ENCODE measurements at regions not wholly inside any gene's neighbourhood (a gene's known extent, or its start where the extent isn't known, plus 50 kb on each side); places are given as distances from the start of the nearest gene placed in this dataset.

DNA sequence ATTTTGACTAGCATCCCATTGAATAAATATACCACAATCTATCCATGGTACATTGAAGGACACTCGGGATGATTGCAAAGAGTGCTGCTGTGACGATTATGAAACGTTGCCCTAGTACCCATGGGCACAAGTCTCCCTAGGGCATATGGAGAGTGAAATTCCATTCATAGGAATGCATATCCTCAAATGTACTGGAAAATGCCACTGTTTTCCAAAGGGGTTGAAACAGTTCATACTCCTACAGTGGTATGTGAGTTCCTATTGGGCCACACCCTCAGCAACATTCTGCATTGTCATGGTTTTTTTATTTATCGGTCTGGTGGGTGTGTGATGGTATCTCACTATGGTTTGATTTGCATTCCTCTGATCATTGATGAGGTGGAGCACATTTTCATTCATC, 130.6 kb downstream of the TWIST2 start:
- Histone ChIP-seq H3K27ac (no peak overlapping the region), H3K4me3 (no peak overlapping the region), H3K36me3 (no peaks in the 10 kb centered on the region), H3K9ac (no peak overlapping the region), H3K9me3 (ENCODE audit: low read depth) (no peaks in the 10 kb centered on the region), H3K27me3 (no peaks in the 10 kb centered on the region), H3K4me2 (no peak overlapping the region), H3K79me2 (ENCODE audit: low read depth) (no peaks in the 10 kb centered on the region), H3F3A (ENCODE audit: low read depth) (no peaks in the 10 kb centered on the region), H3K4me1 (no peaks in the 10 kb centered on the region), H2AFZ (replicated peaks) (no peak overlapping the region), H4K20me1 (ENCODE audit: low read depth) (no peaks in the 10 kb centered on the region)
- Mint-ChIP-seq H3K27ac (no peak overlapping the region), H3K9me3 (peaks cover 17% of the 10 kb centered on the region), H3K4me1 (no peaks in the 10 kb centered on the region), H3K36me3 (no peaks in the 10 kb centered on the region), H3K4me3 (no peak overlapping the region), H3K27me3 (ENCODE audit: insufficient read depth, low read depth) (peaks cover 3% of the 10 kb centered on the region)
- no peak for DNase-seq (ENCODE audit: low spot score)
- TF ChIP-seq EZH2phosphoT487 (IDR thresholded peaks at IDR 0.05): no peak
- TF ChIP-seq, protein P1, sequence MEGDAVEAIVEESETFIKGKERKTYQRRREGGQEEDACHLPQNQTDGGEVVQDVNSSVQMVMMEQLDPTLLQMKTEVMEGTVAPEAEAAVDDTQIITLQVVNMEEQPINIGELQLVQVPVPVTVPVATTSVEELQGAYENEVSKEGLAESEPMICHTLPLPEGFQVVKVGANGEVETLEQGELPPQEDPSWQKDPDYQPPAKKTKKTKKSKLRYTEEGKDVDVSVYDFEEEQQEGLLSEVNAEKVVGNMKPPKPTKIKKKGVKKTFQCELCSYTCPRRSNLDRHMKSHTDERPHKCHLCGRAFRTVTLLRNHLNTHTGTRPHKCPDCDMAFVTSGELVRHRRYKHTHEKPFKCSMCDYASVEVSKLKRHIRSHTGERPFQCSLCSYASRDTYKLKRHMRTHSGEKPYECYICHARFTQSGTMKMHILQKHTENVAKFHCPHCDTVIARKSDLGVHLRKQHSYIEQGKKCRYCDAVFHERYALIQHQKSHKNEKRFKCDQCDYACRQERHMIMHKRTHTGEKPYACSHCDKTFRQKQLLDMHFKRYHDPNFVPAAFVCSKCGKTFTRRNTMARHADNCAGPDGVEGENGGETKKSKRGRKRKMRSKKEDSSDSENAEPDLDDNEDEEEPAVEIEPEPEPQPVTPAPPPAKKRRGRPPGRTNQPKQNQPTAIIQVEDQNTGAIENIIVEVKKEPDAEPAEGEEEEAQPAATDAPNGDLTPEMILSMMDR (IDR thresholded peaks at IDR 0.05): no peak
- TF ChIP-seq EZH2 (IDR thresholded peaks at IDR 0.05): no peak

DNA sequence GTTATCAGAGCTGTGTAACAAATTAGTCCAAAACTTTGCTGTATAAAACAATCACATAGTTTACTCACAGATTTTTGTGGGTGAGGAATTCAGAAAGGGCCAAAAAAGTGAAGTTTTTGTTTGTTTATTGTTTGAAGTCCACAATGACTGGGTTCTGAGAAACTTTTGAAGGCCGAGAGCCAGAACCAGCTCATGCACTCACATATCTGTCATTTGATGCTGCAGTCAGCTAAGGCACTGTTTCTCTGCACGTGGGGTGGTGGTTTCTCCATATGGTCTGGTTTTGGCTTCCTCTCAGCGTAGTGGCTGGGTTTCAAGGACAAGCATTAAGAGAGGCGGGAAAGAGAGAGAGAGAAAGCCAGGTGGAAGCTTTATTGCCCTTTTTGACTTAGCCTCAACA, 131.8 kb downstream of the TWIST2 start:
- Mint-ChIP-seq H3K36me3 (no peaks in the 10 kb centered on the region), H3K4me1 (no peaks in the 10 kb centered on the region), H3K9me3 (peaks cover 15% of the 10 kb centered on the region), H3K27me3 (ENCODE audit: insufficient read depth, low read depth) (peaks cover 3% of the 10 kb centered on the region), H3K4me3 (no peak overlapping the region), H3K27ac (no peak overlapping the region)
- no peaks in the 10 kb centered on the region for H3K36me3 ChIP-seq
- H3K9me3 ChIP-seq (ENCODE audit: low read depth): no peaks in the 10 kb centered on the region
- no peak overlapping the region for H3K9ac ChIP-seq
- no peak overlapping the region for H3K27ac ChIP-seq
- no peak overlapping the region for H2AFZ ChIP-seq (replicated peaks)
- no peaks in the 10 kb centered on the region for H3K4me1 ChIP-seq
- DNase-seq (ENCODE audit: low spot score): no peak
- no peak overlapping the region for H3K4me3 ChIP-seq
- no peaks in the 10 kb centered on the region for H4K20me1 ChIP-seq (ENCODE audit: low read depth)
- H3F3A ChIP-seq (ENCODE audit: low read depth): no peaks in the 10 kb centered on the region
- no peak overlapping the region for H3K4me2 ChIP-seq
- TF ChIP-seq, protein P1 (IDR thresholded peaks at IDR 0.05): no peak
- TF ChIP-seq EZH2phosphoT487 (IDR thresholded peaks at IDR 0.05): no peak
- TF ChIP-seq EZH2 (IDR thresholded peaks at IDR 0.05): no peak
- H3K27me3 ChIP-seq: no peaks in the 10 kb centered on the region
- no peaks in the 10 kb centered on the region for H3K79me2 ChIP-seq (ENCODE audit: low read depth)

DNA sequence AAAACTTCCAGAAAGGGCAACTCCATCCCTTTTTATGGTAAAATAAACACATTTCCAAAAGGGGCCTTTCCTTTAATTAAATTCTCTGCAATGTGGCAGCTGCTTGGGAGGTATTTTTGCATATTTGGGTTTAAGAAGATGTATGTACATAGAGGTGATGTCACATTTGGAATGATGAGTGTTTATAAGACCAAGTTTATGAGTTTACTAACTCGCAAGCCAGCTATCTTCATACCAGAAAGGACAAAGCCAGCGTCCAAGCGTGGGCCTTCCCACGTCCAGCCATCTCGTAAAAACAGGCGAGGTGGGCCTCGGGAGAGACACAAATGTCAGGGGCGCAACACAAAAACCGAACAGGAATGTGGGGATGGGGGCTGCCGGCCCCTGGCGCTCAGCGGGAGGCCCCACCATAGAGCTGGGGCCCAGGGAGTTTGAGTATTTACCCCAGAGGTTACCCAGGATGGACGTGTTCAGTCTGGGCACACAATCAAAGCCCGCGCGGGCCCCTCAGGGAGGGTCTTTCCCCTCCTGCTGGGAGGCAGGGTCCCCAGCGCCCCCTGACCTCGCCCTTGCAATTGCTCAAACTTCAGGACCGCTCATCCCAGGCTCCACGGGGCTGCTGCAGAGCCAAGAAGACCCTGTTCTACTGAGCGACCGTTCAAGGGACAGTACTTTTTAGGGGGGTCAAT, 137.3 kb downstream of the TWIST2 start:
- Histone ChIP-seq H3K4me3 (no peak overlapping the region), H4K20me1 (ENCODE audit: low read depth) (no peaks in the 10 kb centered on the region), H3K36me3 (no peaks in the 10 kb centered on the region), H3K79me2 (ENCODE audit: low read depth) (no peaks in the 10 kb centered on the region), H3F3A (ENCODE audit: low read depth) (peaks cover 11% of the 10 kb centered on the region), H3K27ac (no peak overlapping the region), H3K4me1 (peaks cover 23% of the 10 kb centered on the region), H3K9ac (no peak overlapping the region), H3K27me3 (no peaks in the 10 kb centered on the region), H2AFZ (replicated peaks) (no peak overlapping the region), H3K4me2 (no peak overlapping the region), H3K9me3 (ENCODE audit: low read depth) (no peaks in the 10 kb centered on the region)
- peak overlapping the region; percentile 53 for H3K27ac Mint-ChIP-seq
- no peak overlapping the region for H3K4me3 Mint-ChIP-seq
- no peaks in the 10 kb centered on the region for H3K36me3 Mint-ChIP-seq
- peaks cover 13% of the 10 kb centered on the region for H3K4me1 Mint-ChIP-seq
- peaks cover 2% of the 10 kb centered on the region for H3K27me3 Mint-ChIP-seq (ENCODE audit: insufficient read depth, low read depth)
- no peaks in the 10 kb centered on the region for H3K9me3 Mint-ChIP-seq
- DNase-seq (ENCODE audit: low spot score): no peak
- no peak for TF ChIP-seq EZH2 (IDR thresholded peaks at IDR 0.05)
- TF ChIP-seq EZH2phosphoT487 (IDR thresholded peaks at IDR 0.05): no peak
- TF ChIP-seq, protein P1 (IDR thresholded peaks at IDR 0.05): no peak

Measured in neural progenitor cell (in vitro differentiated cells).